ENCODE measurements at regions not wholly inside any gene's neighbourhood (a gene's known extent, or its start where the extent isn't known, plus 50 kb on each side); places are given as distances from the start of the nearest gene placed in this dataset.

- no peak for DNase-seq (ENCODE audit: low read depth)
These were observed 1318.3 kb downstream of the AACS start for GRCh38 chr12:126383506-126383905.

- no peak for DNase-seq (ENCODE audit: low read depth)
These were observed 1318.9 kb downstream of the AACS start for GRCh38 chr12:126384026-126384564.

GRCh38 chr12:126385785-126386184 lies 1320.5 kb downstream of the AACS start:
- no peak for DNase-seq (ENCODE audit: low read depth)

- no peak for DNase-seq (ENCODE audit: low read depth)
These were observed 1324.1 kb downstream of the AACS start for GRCh38 chr12:126389220-126389841.

GRCh38 chr12:126389961-126390360 lies 1324.7 kb downstream of the AACS start:
- no peak for DNase-seq (ENCODE audit: low read depth)

GRCh38 chr12:126390969-126391566 lies 1325.8 kb downstream of the AACS start:
- DNase-seq (ENCODE audit: low read depth): no peak

GRCh38 chr12:126396536-126396935 lies 1331.3 kb downstream of the AACS start:
- no peak for DNase-seq (ENCODE audit: low read depth)

GRCh38 chr12:126397071-126397581 lies 1331.9 kb downstream of the AACS start:
- DNase-seq (ENCODE audit: low read depth): no peak

GRCh38 chr12:126397660-126398059 lies 1332.4 kb downstream of the AACS start:
- no peak for DNase-seq (ENCODE audit: low read depth)

- no peak for DNase-seq (ENCODE audit: low read depth)
These were observed 1335.6 kb downstream of the AACS start for GRCh38 chr12:126400831-126401230.

GRCh38 chr12:126404293-126404881 lies 1339.2 kb downstream of the AACS start:
- DNase-seq (ENCODE audit: low read depth): no peak

- no peak for DNase-seq (ENCODE audit: low read depth)
These were observed 1353.2 kb downstream of the AACS start for GRCh38 chr12:126418400-126418799.

- no peak for DNase-seq (ENCODE audit: low read depth)
These were observed 1353.9 kb downstream of the AACS start for GRCh38 chr12:126419131-126419530.

- no peak for DNase-seq (ENCODE audit: low read depth)
These were observed 1359.5 kb downstream of the AACS start for GRCh38 chr12:126424696-126425095.

- no peak for DNase-seq (ENCODE audit: low read depth)
These were observed 1360.0 kb downstream of the AACS start for GRCh38 chr12:126425264-126425663.

- no peak for DNase-seq (ENCODE audit: low read depth)
These were observed 1363.5 kb downstream of the AACS start for GRCh38 chr12:126428769-126429168.

- no peak for DNase-seq (ENCODE audit: low read depth)
These were observed 1365.7 kb downstream of the AACS start for GRCh38 chr12:126430921-126431320.

GRCh38 chr12:126431767-126432166 lies 1366.5 kb downstream of the AACS start:
- no peak for DNase-seq (ENCODE audit: low read depth)

- no peak for DNase-seq (ENCODE audit: low read depth)
These were observed 1367.5 kb downstream of the AACS start for GRCh38 chr12:126432780-126433179.

- DNase-seq (ENCODE audit: low read depth): no peak
These were observed 1369.3 kb downstream of the AACS start for GRCh38 chr12:126434412-126434985.

GRCh38 chr12:126436041-126436440 lies 1370.8 kb downstream of the AACS start:
- no peak for DNase-seq (ENCODE audit: low read depth)

- no peak for DNase-seq (ENCODE audit: low read depth)
These were observed 1372.7 kb downstream of the AACS start for GRCh38 chr12:126437934-126438333.

GRCh38 chr12:126443977-126444376 lies 1378.7 kb downstream of the AACS start:
- DNase-seq (ENCODE audit: low read depth): no peak

Data from stimulated activated CD8-positive, alpha-beta memory T cell treated with anti-CD3 and anti-CD28 coated beads, Interleukin-15, amount 100 ng/mL, for 1 hour (primary cell).